ENCODE measurements at regions not wholly inside any gene's neighbourhood (a gene's known extent, or its start where the extent isn't known, plus 50 kb on each side); places are given as distances from the start of the nearest gene placed in this dataset.
A peak's percentile ranks its signal among the peaks of the same experiment; 100 is the strongest.

GRCh38 chr6:95518630-95519227 is 58.6 kb upstream of the MANEA start:
- peak; percentile 71 for ATAC-seq
- H2AFZ ChIP-seq (ENCODE audit: low read depth, low read length): peak overlapping the region; percentile 84
- TSS peak; percentile 91 for BruUV-seq (replicated peaks)
- H3K4me2 ChIP-seq (ENCODE audit: insufficient read depth, low read length): peak overlapping the region; percentile 97
- no peaks in the 10 kb centered on the region for H4K20me1 ChIP-seq (replicated peaks; ENCODE audit: control insufficient read depth, insufficient read depth, low read length)
- peak overlapping the region; percentile 70 to 93 for H3K9ac ChIP-seq (ENCODE audit: insufficient read depth in 1 of 2, low read depth in 2 of 2, low read length in 2 of 2)
- intact Hi-C loops (cut with micrococcal nuclease): loop anchor here (1.0 to 10.0 kb wide), 3 partner anchors 58 to 1406 kb away; partner anchors contain the start of genes KLHL32 and UFL1
- peak overlapping the region; percentile 90 for H3K27ac ChIP-seq (ENCODE audit: extremely low read depth, low read depth, low read length)
- ChIA-PET CTCF (ENCODE audit: low intra/inter-chr PET ratio) (no interaction called here), POLR2A (interaction anchor here (0.6 to 1.9 kb wide), 5 partner anchors 11 to 62 kb away, joined by 3 to 9 read pairs (median 4); partner anchors contain the start of gene MANEA)
- WGBS (ENCODE audit: insufficient coverage, low coverage, missing lambda C conversion rate): 3% methylated on average over 15 of the region's 15 CpGs
- no peaks in the 10 kb centered on the region for H3K9me1 ChIP-seq (ENCODE audit: control insufficient read depth, insufficient read depth, low read length)
- no peaks in the 10 kb centered on the region for H3K36me3 ChIP-seq (ENCODE audit: control insufficient read depth, insufficient read depth, low read length)
- FAIRE-seq: no peak
- peak in 3 of 4 experiments; percentile 11 to 62 (median 23) for DNase-seq (ENCODE audit: extremely low read depth in 1 of 4, low spot score in 3 of 4)
- peak overlapping the region; percentile 60 for H3K4me3 ChIP-seq
- in situ Hi-C loops (cut with MboI): no loop called here
- no peaks in the 10 kb centered on the region for H3K9me3 ChIP-seq (replicated peaks; ENCODE audit: control insufficient read depth, insufficient read depth, low read depth, low read length)
- H3K79me2 ChIP-seq (ENCODE audit: control insufficient read depth, insufficient read depth, low read length): peaks cover 6% of the 10 kb centered on the region; the same call in 2 of the 3 replicates
- H3K27me3 ChIP-seq (ENCODE audit: control insufficient read depth in 2 of 2, insufficient read depth in 2 of 2, low read length in 2 of 2): no peaks in the 10 kb centered on the region
- H3K4me1 ChIP-seq (replicated peaks in 1 of 2; ENCODE audit: control insufficient read depth in 2 of 2, insufficient read depth in 2 of 2, low read length in 2 of 2): peaks cover 6 to 12% of the 10 kb centered on the region in 2 experiments; a peak in 4 of 5 replicates
- no peak for TF ChIP-seq TAL1 (IDR thresholded peaks at IDR 0.05)
- no peak for TF ChIP-seq MYC (IDR thresholded peaks at IDR 0.05; ENCODE audit: low read depth, low read length)
- peak; percentile 57; the same call in 1 of the 2 replicates for TF ChIP-seq MYC (CRISPR knock-in tag; IDR thresholded peaks at IDR 0.05; ENCODE audit: borderline replicate concordance, low read depth)
- TF ChIP-seq ZNF668 (CRISPR knock-in tag; IDR thresholded peaks at IDR 0.05): no peak
- TF ChIP-seq ZNF707 (CRISPR knock-in tag; conservative IDR thresholded peaks at IDR 0.05): no peak
- no peak for TF ChIP-seq CHD2 (IDR thresholded peaks at IDR 0.05; ENCODE audit: low read depth, low read length)
- TF ChIP-seq, protein P1, sequence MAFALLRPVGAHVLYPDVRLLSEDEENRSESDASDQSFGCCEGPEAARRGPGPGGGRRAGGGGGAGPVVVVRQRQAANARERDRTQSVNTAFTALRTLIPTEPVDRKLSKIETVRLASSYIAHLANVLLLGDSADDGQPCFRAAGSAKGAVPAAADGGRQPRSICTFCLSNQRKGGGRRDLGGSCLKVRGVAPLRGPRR (CRISPR knock-in tag; IDR thresholded peaks at IDR 0.05): no peak
- peak; percentile 39 to 48 for TF ChIP-seq NRF1 (conservative IDR thresholded peaks at IDR 0.05 in 1 of 2, IDR thresholded peaks at IDR 0.05 in 1 of 2)
- no peak for TF ChIP-seq ZNF217 (CRISPR knock-in tag; IDR thresholded peaks at IDR 0.05)
- no peak for TF ChIP-seq NR2F6 (CRISPR knock-in tag; IDR thresholded peaks at IDR 0.05)
- no peak for TF ChIP-seq U2AF1 (optimal IDR thresholded peaks at IDR 0.05; ENCODE audit: low read depth, low read length)
- TF ChIP-seq, protein P2, sequence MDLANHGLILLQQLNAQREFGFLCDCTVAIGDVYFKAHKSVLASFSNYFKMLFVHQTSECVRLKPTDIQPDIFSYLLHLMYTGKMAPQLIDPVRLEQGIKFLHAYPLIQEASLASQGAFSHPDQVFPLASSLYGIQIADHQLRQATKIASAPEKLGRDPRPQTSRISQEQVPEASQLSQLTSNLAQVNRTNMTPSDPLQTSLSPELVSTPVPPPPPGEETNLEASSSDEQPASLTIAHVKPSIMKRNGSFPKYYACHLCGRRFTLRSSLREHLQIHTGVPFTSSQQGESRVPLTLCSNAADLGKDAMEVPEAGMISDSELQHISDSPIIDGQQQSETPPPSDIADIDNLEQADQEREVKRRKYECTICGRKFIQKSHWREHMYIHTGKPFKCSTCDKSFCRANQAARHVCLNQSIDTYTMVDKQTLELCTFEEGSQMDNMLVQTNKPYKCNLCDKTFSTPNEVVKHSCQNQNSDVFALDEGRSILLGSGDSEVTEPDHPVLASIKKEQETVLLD (IDR thresholded peaks at IDR 0.05): no peak
- TF ChIP-seq HOXB6 (CRISPR knock-in tag; IDR thresholded peaks at IDR 0.05; ENCODE audit: borderline replicate concordance): no peak
- no peak for TF ChIP-seq SFPQ (IDR thresholded peaks at IDR 0.05; ENCODE audit: low read depth, low read length)
- TF ChIP-seq ZBTB17 (CRISPR knock-in tag; IDR thresholded peaks at IDR 0.05): peak; percentile 40
- TF ChIP-seq NBN (IDR thresholded peaks at IDR 0.05; ENCODE audit: low read depth): 0 out of 2 replicates have a peak, but pooled peaks have one; percentile 33
- TF ChIP-seq CREB1 (IDR thresholded peaks at IDR 0.05): no peak
- TF ChIP-seq CREB1 (CRISPR knock-in tag; IDR thresholded peaks at IDR 0.05): no peak
